ENCODE measurements at regions not wholly inside any gene's neighbourhood (a gene's known extent, or its start where the extent isn't known, plus 50 kb on each side); places are given as distances from the start of the nearest gene placed in this dataset.

DNA sequence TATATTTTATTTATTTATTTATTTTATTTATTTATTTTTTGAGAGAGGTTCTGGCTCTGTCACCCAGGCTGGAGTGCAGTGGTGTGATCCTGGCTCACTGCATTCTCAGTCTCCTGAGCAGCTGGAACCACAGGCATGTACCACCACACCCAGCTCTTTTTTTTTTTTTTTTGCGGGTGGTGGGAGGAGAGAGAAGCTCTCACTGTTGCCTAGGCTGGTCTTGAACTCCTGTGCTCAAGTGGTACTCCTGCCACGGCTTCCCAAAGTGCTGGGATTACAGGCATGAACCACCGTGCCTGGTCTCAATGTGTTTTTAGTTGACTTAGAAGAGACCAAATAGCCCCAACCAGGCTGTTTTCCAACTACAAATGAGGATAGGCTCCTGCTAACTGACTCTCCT lies 80.7 kb downstream of the PDCL3 start:
- DNase-seq: no peak
- WGBS, 2 donors: 73 to 80% methylated on average over 3 of the region's 3 CpGs
- no peaks in the 10 kb centered on the region for H3K36me3 ChIP-seq
- peaks cover 15 to 16% of the 10 kb centered on the region in 2 donors for H3K4me1 ChIP-seq
- H3K9me3 ChIP-seq: no peaks in the 10 kb centered on the region
- no peak overlapping the region for H3K4me3 ChIP-seq (replicated peaks in 1 of 3)
- TF ChIP-seq, protein P1, sequence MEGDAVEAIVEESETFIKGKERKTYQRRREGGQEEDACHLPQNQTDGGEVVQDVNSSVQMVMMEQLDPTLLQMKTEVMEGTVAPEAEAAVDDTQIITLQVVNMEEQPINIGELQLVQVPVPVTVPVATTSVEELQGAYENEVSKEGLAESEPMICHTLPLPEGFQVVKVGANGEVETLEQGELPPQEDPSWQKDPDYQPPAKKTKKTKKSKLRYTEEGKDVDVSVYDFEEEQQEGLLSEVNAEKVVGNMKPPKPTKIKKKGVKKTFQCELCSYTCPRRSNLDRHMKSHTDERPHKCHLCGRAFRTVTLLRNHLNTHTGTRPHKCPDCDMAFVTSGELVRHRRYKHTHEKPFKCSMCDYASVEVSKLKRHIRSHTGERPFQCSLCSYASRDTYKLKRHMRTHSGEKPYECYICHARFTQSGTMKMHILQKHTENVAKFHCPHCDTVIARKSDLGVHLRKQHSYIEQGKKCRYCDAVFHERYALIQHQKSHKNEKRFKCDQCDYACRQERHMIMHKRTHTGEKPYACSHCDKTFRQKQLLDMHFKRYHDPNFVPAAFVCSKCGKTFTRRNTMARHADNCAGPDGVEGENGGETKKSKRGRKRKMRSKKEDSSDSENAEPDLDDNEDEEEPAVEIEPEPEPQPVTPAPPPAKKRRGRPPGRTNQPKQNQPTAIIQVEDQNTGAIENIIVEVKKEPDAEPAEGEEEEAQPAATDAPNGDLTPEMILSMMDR (IDR thresholded peaks at IDR 0.05): no peak
- TF ChIP-seq POLR2A (IDR thresholded peaks at IDR 0.05): no peak
- H3K27me3 ChIP-seq: no peaks in the 10 kb centered on the region
- intact Hi-C loops (cut with DNase I): no loop called here
- H3K27ac ChIP-seq: no peak overlapping the region

DNA sequence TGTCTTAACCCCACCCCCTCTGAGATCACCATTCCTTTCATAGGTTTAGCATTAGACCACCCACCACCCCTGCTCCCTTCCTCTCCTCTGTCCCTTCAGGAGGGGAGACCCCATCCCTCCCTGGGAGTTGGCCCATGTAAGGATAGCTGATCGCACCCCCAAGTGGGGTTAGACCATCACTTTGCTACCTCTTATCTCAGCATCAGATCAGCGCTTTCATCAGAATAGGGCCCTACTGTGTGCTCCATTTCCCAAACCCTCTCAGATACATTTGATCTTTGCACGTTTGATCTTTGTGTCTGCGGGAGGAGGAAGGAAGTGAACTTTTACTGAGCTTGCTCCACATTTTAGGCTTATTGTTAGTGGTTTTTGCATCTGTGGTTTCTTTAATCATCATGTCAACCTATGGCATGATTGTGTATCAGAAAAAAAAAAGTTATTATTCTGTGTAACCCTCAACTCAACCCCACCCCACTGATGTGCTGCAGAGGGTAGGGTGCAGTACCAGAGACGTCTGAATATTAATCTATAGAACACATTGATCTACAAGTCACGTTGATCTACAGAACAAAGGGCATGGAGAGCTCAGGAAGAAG lies 81.2 kb downstream of the PDCL3 start:
- intact Hi-C loops (cut with DNase I): no loop called here
- Histone ChIP-seq H3K27ac (no peak overlapping the region), H3K4me3 (replicated peaks in 1 of 3) (no peak overlapping the region), H3K36me3 (no peaks in the 10 kb centered on the region), H3K27me3 (no peaks in the 10 kb centered on the region), H3K4me1 (peaks cover 15 to 16% of the 10 kb centered on the region in 2 donors), H3K9me3 (no peaks in the 10 kb centered on the region)
- 82 to 86% methylated on average over 6 of the region's 6 CpGs for WGBS, 2 donors
- DNase-seq: no peak
- TF ChIP-seq, protein P1 (IDR thresholded peaks at IDR 0.05): no peak
- TF ChIP-seq POLR2A (IDR thresholded peaks at IDR 0.05): no peak

DNA sequence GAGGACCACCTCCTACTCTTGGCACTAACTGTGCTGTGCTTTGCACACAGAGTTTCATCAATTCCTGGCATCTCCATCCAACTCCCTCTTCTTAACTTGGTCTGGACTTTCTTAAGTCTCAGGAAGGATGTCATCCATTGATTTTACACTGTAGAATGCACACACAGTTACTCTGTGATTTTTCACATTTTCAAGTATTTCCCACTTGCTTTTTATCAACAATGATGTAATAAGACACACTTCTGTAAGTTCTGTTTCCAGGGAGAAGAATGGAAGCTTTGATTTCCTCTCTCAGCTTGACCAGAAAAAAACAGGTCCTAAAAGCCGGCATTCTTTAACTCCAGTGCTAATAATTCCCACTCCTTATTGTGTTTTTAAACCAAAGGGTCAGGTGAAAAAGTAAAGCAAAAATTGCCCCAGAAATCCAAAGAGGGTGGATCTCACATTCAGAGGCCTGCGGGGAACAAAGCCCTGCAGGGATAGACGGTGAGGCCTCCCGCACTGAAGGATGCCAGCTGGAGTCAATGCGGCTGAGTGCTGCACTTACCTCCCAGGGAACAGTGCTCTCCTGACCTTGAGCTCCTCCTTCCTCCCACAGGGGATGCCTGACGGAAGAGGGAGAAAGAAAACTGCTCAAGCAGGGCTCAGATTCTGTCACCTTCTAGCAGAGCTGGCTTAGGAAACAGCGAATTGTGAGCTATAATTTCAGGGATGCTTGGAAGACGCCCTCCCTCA lies 83.1 kb downstream of the PDCL3 start:
- Histone ChIP-seq H3K27me3 (no peaks in the 10 kb centered on the region), H3K27ac (no peak overlapping the region), H3K4me3 (replicated peaks in 1 of 3) (no peak overlapping the region), H3K36me3 (no peaks in the 10 kb centered on the region), H3K9me3 (no peaks in the 10 kb centered on the region), H3K4me1 (peaks cover 0 to under 1% of the 10 kb centered on the region in 2 donors)
- intact Hi-C loops (cut with DNase I): no loop called here
- no peak for DNase-seq
- WGBS, 2 donors: 50 to 65% methylated on average over 8 of the region's 8 CpGs
- TF ChIP-seq POLR2A (IDR thresholded peaks at IDR 0.05): no peak
- TF ChIP-seq, protein P1 (IDR thresholded peaks at IDR 0.05): no peak

DNA sequence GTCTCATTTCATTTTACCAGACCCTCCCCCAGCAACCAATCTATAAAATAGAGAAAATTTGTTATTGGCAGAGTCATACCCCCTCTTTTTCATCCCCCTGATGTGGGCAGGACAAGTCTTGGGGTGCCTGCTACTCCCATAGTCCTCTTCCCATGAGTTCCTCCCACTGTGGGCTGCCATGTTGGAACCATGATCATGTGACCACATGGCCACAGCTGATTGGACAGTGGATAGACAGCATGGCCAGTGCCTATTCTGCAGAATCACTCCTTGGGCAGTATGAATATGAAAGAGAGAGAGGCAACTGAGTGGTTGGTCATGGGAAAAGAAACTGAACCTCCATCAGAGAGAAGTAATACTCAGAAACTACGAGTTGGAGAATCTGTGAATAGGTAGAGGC lies 84.9 kb downstream of the PDCL3 start:
- WGBS, 2 donors: 97 to 100% methylated on average over 1 of the region's 1 CpG
- intact Hi-C loops (cut with DNase I): no loop called here

DNA sequence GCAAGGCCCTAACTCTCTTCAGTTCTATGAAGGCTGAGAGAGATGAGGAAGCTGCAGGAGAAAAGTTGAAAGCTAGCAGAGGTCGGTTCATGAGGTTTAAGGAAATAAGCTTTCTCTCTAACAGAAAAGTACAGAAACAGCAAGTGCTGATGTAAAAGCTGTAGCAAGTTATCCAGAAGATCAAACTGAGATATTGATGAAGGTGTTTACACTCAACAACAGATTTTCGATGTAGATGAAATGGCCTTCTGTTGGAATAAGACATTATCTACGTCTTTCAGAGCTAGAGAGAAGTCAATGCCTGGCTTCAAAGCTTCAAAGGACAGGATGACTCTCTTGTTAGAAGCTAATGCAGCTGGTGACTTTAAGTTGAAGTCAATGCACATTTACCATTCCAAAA lies 87.4 kb downstream of the PDCL3 start:
- H3K4me3 ChIP-seq (replicated peaks in 1 of 3): no peak overlapping the region
- 84 to 86% methylated on average over 3 of the region's 3 CpGs for WGBS, 2 donors
- no peaks in the 10 kb centered on the region for H3K36me3 ChIP-seq

More for the DNA sequence above, 84.9 kb downstream of the PDCL3 start:
- TF ChIP-seq, protein P1 (IDR thresholded peaks at IDR 0.05): no peak
- no peak for TF ChIP-seq POLR2A (IDR thresholded peaks at IDR 0.05)
- Histone ChIP-seq H3K4me3 (replicated peaks in 1 of 3) (no peak overlapping the region), H3K9me3 (no peaks in the 10 kb centered on the region), H3K27ac (no peak overlapping the region), H3K4me1 (no peaks in the 10 kb centered on the region), H3K27me3 (no peaks in the 10 kb centered on the region), H3K36me3 (no peaks in the 10 kb centered on the region)
- DNase-seq: no peak

More for the DNA sequence above, 87.4 kb downstream of the PDCL3 start:
- H3K27ac ChIP-seq: no peak overlapping the region
- H3K27me3 ChIP-seq: no peaks in the 10 kb centered on the region
- no peak for DNase-seq
- intact Hi-C loops (cut with DNase I): no loop called here
- no peaks in the 10 kb centered on the region for H3K4me1 ChIP-seq
- H3K9me3 ChIP-seq: no peaks in the 10 kb centered on the region
- TF ChIP-seq, protein P1 (IDR thresholded peaks at IDR 0.05): no peak
- no peak for TF ChIP-seq POLR2A (IDR thresholded peaks at IDR 0.05)
